ENCODE measurements at regions not wholly inside any gene's neighbourhood (a gene's known extent, or its start where the extent isn't known, plus 50 kb on each side); places are given as distances from the start of the nearest gene placed in this dataset.

DNA sequence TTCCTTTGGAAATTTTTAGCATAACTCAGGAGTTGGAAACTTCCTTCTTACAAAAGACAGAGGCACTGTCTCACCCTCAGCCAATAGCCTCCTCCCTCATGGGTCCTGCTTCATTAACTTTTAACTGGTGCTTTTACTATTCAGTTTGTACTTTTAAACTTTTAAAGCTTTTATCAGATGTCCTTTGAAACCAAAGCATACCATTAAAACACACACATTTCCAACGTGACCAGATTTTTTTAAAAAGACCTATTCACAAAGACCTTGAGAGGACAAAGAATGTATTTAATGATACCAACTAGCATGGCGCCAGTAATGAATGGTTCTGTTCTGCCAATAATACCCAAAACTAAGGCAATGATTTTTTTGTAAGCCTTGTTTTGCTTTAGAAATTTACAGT, 173.6 kb upstream of the EEA1 start:
- intact Hi-C loops (cut with DNase I; ENCODE audit: low total_unique reads), result no loop called here
- no peak for DNase-seq (ENCODE audit: low spot score in 2 of 2)
- TF ChIP-seq, protein P1, sequence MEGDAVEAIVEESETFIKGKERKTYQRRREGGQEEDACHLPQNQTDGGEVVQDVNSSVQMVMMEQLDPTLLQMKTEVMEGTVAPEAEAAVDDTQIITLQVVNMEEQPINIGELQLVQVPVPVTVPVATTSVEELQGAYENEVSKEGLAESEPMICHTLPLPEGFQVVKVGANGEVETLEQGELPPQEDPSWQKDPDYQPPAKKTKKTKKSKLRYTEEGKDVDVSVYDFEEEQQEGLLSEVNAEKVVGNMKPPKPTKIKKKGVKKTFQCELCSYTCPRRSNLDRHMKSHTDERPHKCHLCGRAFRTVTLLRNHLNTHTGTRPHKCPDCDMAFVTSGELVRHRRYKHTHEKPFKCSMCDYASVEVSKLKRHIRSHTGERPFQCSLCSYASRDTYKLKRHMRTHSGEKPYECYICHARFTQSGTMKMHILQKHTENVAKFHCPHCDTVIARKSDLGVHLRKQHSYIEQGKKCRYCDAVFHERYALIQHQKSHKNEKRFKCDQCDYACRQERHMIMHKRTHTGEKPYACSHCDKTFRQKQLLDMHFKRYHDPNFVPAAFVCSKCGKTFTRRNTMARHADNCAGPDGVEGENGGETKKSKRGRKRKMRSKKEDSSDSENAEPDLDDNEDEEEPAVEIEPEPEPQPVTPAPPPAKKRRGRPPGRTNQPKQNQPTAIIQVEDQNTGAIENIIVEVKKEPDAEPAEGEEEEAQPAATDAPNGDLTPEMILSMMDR (IDR thresholded peaks at IDR 0.05), result no peak
- TF ChIP-seq POLR2AphosphoS5 (IDR thresholded peaks at IDR 0.05), result no peak
- no peak for TF ChIP-seq POLR2A (IDR thresholded peaks at IDR 0.05)
- Histone ChIP-seq H3K27me3 (no peaks in the 10 kb centered on the region), H3K4me1 (no peaks in the 10 kb centered on the region), H3K27ac (no peak overlapping the region), H3K4me3 (no peak overlapping the region), H3K36me3 (no peaks in the 10 kb centered on the region), H3K9me3 (no peaks in the 10 kb centered on the region)

GRCh38 chr12:93103154-93103553, 174.1 kb upstream of the EEA1 start:
- no peaks in the 10 kb centered on the region for H3K4me1 ChIP-seq
- H3K27ac ChIP-seq, result no peak overlapping the region
- intact Hi-C loops (cut with DNase I; ENCODE audit: low total_unique reads), result no loop called here
- DNase-seq (ENCODE audit: low spot score in 2 of 2), result no peak
- H3K4me3 ChIP-seq, result no peak overlapping the region
- H3K36me3 ChIP-seq, result no peaks in the 10 kb centered on the region
- no peak for TF ChIP-seq POLR2AphosphoS5 (IDR thresholded peaks at IDR 0.05)
- TF ChIP-seq POLR2A (IDR thresholded peaks at IDR 0.05), result no peak
- TF ChIP-seq, protein P1 (IDR thresholded peaks at IDR 0.05), result no peak
- H3K27me3 ChIP-seq, result no peaks in the 10 kb centered on the region
- no peaks in the 10 kb centered on the region for H3K9me3 ChIP-seq

DNA sequence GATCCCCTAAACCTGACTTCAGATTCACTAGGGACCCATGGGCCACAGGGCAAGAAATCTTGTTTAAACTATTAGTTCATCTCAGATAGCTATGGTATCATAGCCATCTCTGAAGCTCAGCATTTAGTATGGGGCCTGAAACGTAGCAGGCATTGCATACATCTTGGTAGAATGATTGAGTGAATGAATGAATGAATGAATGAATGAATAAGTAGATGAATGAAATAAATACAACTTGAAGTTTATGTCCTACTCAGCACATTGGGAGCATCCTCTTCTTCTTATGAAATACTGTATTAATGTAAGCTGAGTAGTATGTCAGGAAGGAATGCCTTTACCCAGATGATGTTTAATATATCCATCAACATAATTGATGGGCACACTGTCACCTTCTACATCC, 175.4 kb upstream of the EEA1 start:
- no peak for DNase-seq (ENCODE audit: low spot score in 2 of 2)
- TF ChIP-seq, protein P1 (IDR thresholded peaks at IDR 0.05), result no peak
- TF ChIP-seq POLR2A (IDR thresholded peaks at IDR 0.05) (no peak), POLR2AphosphoS5 (IDR thresholded peaks at IDR 0.05) (no peak)
- no peaks in the 10 kb centered on the region for H3K27me3 ChIP-seq
- H3K27ac ChIP-seq, result no peak overlapping the region
- no peaks in the 10 kb centered on the region for H3K4me1 ChIP-seq
- intact Hi-C loops (cut with DNase I; ENCODE audit: low total_unique reads), result no loop called here
- H3K36me3 ChIP-seq, result no peaks in the 10 kb centered on the region
- H3K9me3 ChIP-seq, result no peaks in the 10 kb centered on the region
- no peak overlapping the region for H3K4me3 ChIP-seq

- no peak overlapping the region for H3K27ac ChIP-seq
- H3K9me3 ChIP-seq, result no peaks in the 10 kb centered on the region
- DNase-seq (ENCODE audit: low spot score in 2 of 2), result no peak
- H3K4me3 ChIP-seq, result no peak overlapping the region
- no peaks in the 10 kb centered on the region for H3K36me3 ChIP-seq
- H3K27me3 ChIP-seq, result no peaks in the 10 kb centered on the region
- no peaks in the 10 kb centered on the region for H3K4me1 ChIP-seq
- TF ChIP-seq, protein P1 (IDR thresholded peaks at IDR 0.05), result no peak
- TF ChIP-seq POLR2A (IDR thresholded peaks at IDR 0.05) (no peak), POLR2AphosphoS5 (IDR thresholded peaks at IDR 0.05) (no peak)
- intact Hi-C loops (cut with DNase I; ENCODE audit: low total_unique reads), result loop anchor here (5.0 kb wide), 1 partner anchor 480 kb away; no protein-coding TSS in a partner anchor
These were observed 177.8 kb upstream of the EEA1 start for GRCh38 chr12:93106910-93107309.

- no peak for DNase-seq (ENCODE audit: low spot score in 2 of 2)
- H3K4me1 ChIP-seq, result no peaks in the 10 kb centered on the region
- no peak overlapping the region for H3K27ac ChIP-seq
- no peaks in the 10 kb centered on the region for H3K9me3 ChIP-seq
- no peaks in the 10 kb centered on the region for H3K27me3 ChIP-seq
- H3K4me3 ChIP-seq, result no peak overlapping the region
- no peaks in the 10 kb centered on the region for H3K36me3 ChIP-seq
- intact Hi-C loops (cut with DNase I; ENCODE audit: low total_unique reads), result loop anchor here (5.0 kb wide), 1 partner anchor 480 kb away; no protein-coding TSS in a partner anchor
- TF ChIP-seq POLR2A (IDR thresholded peaks at IDR 0.05) (no peak), POLR2AphosphoS5 (IDR thresholded peaks at IDR 0.05) (no peak)
- TF ChIP-seq, protein P1 (IDR thresholded peaks at IDR 0.05), result no peak
These were observed 178.6 kb upstream of the EEA1 start for GRCh38 chr12:93107514-93108312.

All from breast epithelium (tissue), 4 donors.